ENCODE measurements at regions not wholly inside any gene's neighbourhood (a gene's known extent, or its start where the extent isn't known, plus 50 kb on each side); places are given as distances from the start of the nearest gene placed in this dataset.

DNA sequence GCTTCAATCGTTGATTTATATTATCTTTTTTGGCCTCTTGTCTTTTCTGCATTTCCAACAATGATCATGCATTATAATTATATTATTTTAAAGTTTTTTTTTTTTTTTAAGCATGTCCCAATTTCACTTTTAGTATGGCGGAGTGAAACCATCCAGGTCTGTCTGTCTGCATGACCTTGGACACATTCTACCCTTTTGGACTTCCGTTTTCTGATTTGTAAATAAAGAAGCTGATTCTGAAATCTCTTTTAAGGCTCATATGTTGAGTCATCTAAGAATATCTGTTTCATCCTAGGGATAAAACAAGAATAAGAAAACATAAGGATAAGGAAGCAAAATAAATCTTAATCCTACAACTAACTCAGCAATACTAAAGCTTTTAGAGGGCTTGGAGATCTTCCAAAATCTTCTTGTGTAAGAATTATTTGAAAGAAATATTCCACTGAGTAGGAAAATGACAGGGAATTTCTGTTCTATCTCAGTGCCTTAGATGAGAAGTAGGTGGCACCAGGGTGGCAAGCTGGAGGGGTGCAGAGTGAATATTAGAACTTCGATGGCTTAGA lies 195.7 kb upstream of the TOX3 start:
- TF ChIP-seq, protein P1, sequence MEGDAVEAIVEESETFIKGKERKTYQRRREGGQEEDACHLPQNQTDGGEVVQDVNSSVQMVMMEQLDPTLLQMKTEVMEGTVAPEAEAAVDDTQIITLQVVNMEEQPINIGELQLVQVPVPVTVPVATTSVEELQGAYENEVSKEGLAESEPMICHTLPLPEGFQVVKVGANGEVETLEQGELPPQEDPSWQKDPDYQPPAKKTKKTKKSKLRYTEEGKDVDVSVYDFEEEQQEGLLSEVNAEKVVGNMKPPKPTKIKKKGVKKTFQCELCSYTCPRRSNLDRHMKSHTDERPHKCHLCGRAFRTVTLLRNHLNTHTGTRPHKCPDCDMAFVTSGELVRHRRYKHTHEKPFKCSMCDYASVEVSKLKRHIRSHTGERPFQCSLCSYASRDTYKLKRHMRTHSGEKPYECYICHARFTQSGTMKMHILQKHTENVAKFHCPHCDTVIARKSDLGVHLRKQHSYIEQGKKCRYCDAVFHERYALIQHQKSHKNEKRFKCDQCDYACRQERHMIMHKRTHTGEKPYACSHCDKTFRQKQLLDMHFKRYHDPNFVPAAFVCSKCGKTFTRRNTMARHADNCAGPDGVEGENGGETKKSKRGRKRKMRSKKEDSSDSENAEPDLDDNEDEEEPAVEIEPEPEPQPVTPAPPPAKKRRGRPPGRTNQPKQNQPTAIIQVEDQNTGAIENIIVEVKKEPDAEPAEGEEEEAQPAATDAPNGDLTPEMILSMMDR (IDR thresholded peaks at IDR 0.05) = no peak
- TF ChIP-seq ZFX (IDR thresholded peaks at IDR 0.05; ENCODE audit: borderline replicate concordance) = no peak
